GM12878 (cell line): ENCODE measurements at regions not wholly inside any gene's neighbourhood (a gene's known extent, or its start where the extent isn't known, plus 50 kb on each side); places are given as distances from the start of the nearest gene placed in this dataset.

Experiments used
- ATAC-seq: fragments of 200-7000 bp; cut with Tn5 transposase; 3 replicates; pipeline ENCODE4 v1.9.1; 2020; ENCODE audit warnings: mild to moderate bottlenecking, moderate library complexity
- BruUV-seq: library from RNA; stranded (reverse); fragments of 400-500 nt; replicated peaks from 2 replicates; lab custom pipeline; 2021; lab: Mats Ljungman, UMichigan
- CTCF ChIA-PET: fragments of 300-600 bp; sonication (Branson Sonifier 250); formaldehyde crosslinking; extraction: SDS; loops from one replicate; lab custom pipeline; 2021; ENCODE audit warnings: inconsistent platforms; lab: Yijun Ruan, JAX
- POLR2A ChIA-PET: fragments of 350-600 bp; formaldehyde crosslinking; extraction: SDS; loops from one replicate; lab custom pipeline; 2021; ENCODE audit warnings: inconsistent platforms; lab: Charles Lee
- RAD21 ChIA-PET: fragments of 300-600 bp; sonication (Branson Sonifier 250); formaldehyde crosslinking; loops from one replicate; lab custom pipeline; 2023; ENCODE audit warnings: antibody characterized with exemption; ENCODE audit not compliant: unreplicated experiment; lab: Charles Lee
- SMC1A ChIA-PET: fragments of 300-600 bp; sonication (Branson Sonifier 250); formaldehyde crosslinking; loops from one replicate; lab custom pipeline; 2023; ENCODE audit not compliant: unreplicated experiment, uncharacterized antibody; lab: Charles Lee
- DNase-seq: peaks from one replicate; pipeline ENCODE4 v3.0.0-alpha.2; 2011; ENCODE audit warnings: low read depth, low spot score
- FAIRE-seq: peaks from 3 replicates; lab custom pipeline; 2011; peaks lifted over from hg19 to GRCh38; lab: Jason Lieb, UNC
- H2AFZ ChIP-seq: 2 replicates; pipeline ENCODE4 v1.6.0; 2011; ENCODE audit warnings: low read depth, low read length, control low read depth; ENCODE audit not compliant: control insufficient read depth
- H3K27ac ChIP-seq: 2 replicates; pipeline ENCODE4 v1.5.1; 2011; ENCODE audit warnings: control low read depth; ENCODE audit not compliant: control insufficient read depth, insufficient read depth
- H3K27me3 ChIP-seq, 2 experiments: replicated peaks in 1 of 2; 2 replicates each; pipeline versions ENCODE4 v1.6.0 to v1.6.1; 2011; ENCODE audit warnings: low read length in 1 of 2; ENCODE audit not compliant: control insufficient read depth in 2 of 2, insufficient read depth in 2 of 2
- H3K36me3 ChIP-seq, 2 experiments: 2 replicates each; pipeline ENCODE4 v1.5.1; 2011; ENCODE audit warnings: low read length in 1 of 2; ENCODE audit not compliant: control insufficient read depth in 2 of 2, insufficient read depth in 2 of 2
- H3K4me1 ChIP-seq: 2 replicates; pipeline ENCODE4 v1.6.1; 2011; ENCODE audit warnings: mild to moderate bottlenecking, low read length, moderate library complexity, mixed read lengths; ENCODE audit not compliant: control insufficient read depth, insufficient read depth
- H3K4me2 ChIP-seq: 2 replicates; pipeline ENCODE4 v1.6.0; 2011; ENCODE audit warnings: control low read depth; ENCODE audit not compliant: control insufficient read depth, insufficient read depth
- H3K4me3 ChIP-seq: fragments of 200-600 bp; sonication (generic); 2 replicates; pipeline ENCODE4 v1.5.1; 2016
- H3K79me2 ChIP-seq: 2 replicates; pipeline ENCODE4 v1.6.0; 2011; ENCODE audit warnings: low read length; ENCODE audit not compliant: control insufficient read depth, insufficient read depth
- H3K9ac ChIP-seq: 2 replicates; pipeline ENCODE4 v1.8.0; 2011; ENCODE audit warnings: low read length, control low read depth, mixed read lengths; ENCODE audit not compliant: control insufficient read depth, insufficient read depth
- H3K9me3 ChIP-seq: replicated peaks from 3 replicates; pipeline ENCODE4 v1.5.1; 2011; ENCODE audit warnings: mild to moderate bottlenecking, low read length; ENCODE audit not compliant: control insufficient read depth, insufficient read depth
- H4K20me1 ChIP-seq: 2 replicates; pipeline ENCODE4 v1.6.0; 2011; ENCODE audit not compliant: control insufficient read depth, insufficient read depth
- ATF7 ChIP-seq: fragments of 450-650 bp; IDR thresholded peaks from 2 replicates; pipeline ENCODE4 v1.6.1; 2016; ENCODE audit warnings: low read depth, mild to moderate bottlenecking
- FOS ChIP-seq: IDR thresholded peaks from 3 replicates; pipeline ENCODE4 v1.6.1; 2011; ENCODE audit warnings: borderline replicate concordance; ENCODE audit not compliant: insufficient read length; ENCODE audit errors: extremely low read depth
- FOXK2 ChIP-seq: fragments of 450-650 bp; IDR thresholded peaks from 2 replicates; pipeline ENCODE4 v1.6.1; 2017; ENCODE audit warnings: mild to moderate bottlenecking, moderate library complexity
- GATAD2B ChIP-seq: fragments of 450-650 bp; conservative IDR thresholded peaks from 2 replicates; pipeline ENCODE4 v1.6.1; 2017; ENCODE audit warnings: low read depth, mild to moderate bottlenecking, moderate library complexity
- IKZF1 ChIP-seq: fragments of 450-650 bp; conservative IDR thresholded peaks from 2 replicates; pipeline ENCODE4 v1.6.1; 2017; ENCODE audit warnings: antibody characterized with exemption, mild to moderate bottlenecking
- JUNB ChIP-seq: IDR thresholded peaks from 2 replicates; pipeline ENCODE4 v1.6.1; 2016; ENCODE audit warnings: antibody characterized with exemption, mild to moderate bottlenecking
- MYB ChIP-seq: fragments of 150-350 bp; IDR thresholded peaks from 2 replicates; pipeline ENCODE4 v1.6.1; 2014; ENCODE audit warnings: mild to moderate bottlenecking, low read depth, low read length, borderline replicate concordance
- PAX5 ChIP-seq: IDR thresholded peaks from 2 replicates; pipeline ENCODE4 v1.6.1; 2011; ENCODE audit warnings: low read depth, low read length, borderline replicate concordance
- WGBS: methylation state at CpG from one replicate; pipeline ENCODE4 v1.1.6; 2016; ENCODE audit warnings: low lambda C conversion rate; ENCODE audit not compliant: insufficient replicate concordance, insufficient coverage; ENCODE audit errors: missing lambda C conversion rate; 5-methylcytosine and 5-hydroxymethylcytosine counted together
- in situ Hi-C: fragments of 300-500 bp; cut with MboI; formaldehyde crosslinking; loops from 9 replicates; pipeline ENCODE4 v1.14.3; 2018; ENCODE audit warnings: mixed read lengths
- intact Hi-C: fragments of 100-400 bp; cut with micrococcal nuclease; formaldehyde crosslinking; loops from one replicate; pipeline ENCODE4 v1.14.2; 2022; ENCODE audit not compliant: unreplicated experiment
- TF ChIP-seq, protein P1 (sequence below): fragments of 450-650 bp; IDR thresholded peaks from 2 replicates; pipeline ENCODE4 v1.6.1; 2017; ENCODE audit warnings: mild to moderate bottlenecking, moderate library complexity
- TF ChIP-seq, protein P2 (sequence below): IDR thresholded peaks from 2 replicates; pipeline ENCODE4 v1.6.1; 2011; ENCODE audit warnings: borderline replicate concordance, low read depth, mild to moderate bottlenecking, moderate library complexity, low read length; ENCODE audit not compliant: insufficient read depth, poor library complexity, severe bottlenecking
- TF ChIP-seq, protein P3 (sequence below): fragments of 450-650 bp; IDR thresholded peaks from 2 replicates; pipeline ENCODE4 v1.6.1; 2018; ENCODE audit warnings: mild to moderate bottlenecking, low read depth, moderate library complexity; ENCODE audit not compliant: partially characterized antibody
- TF ChIP-seq, protein P4 (sequence below): IDR thresholded peaks from 2 replicates; pipeline ENCODE4 v1.6.1; 2012; ENCODE audit warnings: low read depth, low read length, improper control_type of control experiment

DNA sequence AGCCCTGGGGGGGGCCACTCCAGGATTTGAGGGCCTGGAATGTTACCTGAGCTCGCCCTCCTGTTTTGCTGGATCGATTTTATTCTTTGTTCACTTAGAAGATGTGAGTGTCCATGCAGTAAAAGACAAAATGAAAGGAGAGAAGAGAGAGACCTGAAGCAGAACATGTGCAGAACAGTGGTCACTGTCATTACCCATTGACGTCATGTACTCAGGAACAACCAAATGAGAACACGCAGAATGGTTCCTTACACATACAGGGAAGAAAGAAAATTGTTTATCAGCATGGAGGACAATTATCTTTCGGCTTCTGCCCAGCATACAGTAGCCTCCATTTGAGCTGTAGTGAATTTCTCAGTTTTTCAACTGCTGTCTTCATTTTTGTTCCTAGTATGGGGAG is 258.1 kb downstream of the FNDC1 start (continued):
- TF ChIP-seq, protein P1, sequence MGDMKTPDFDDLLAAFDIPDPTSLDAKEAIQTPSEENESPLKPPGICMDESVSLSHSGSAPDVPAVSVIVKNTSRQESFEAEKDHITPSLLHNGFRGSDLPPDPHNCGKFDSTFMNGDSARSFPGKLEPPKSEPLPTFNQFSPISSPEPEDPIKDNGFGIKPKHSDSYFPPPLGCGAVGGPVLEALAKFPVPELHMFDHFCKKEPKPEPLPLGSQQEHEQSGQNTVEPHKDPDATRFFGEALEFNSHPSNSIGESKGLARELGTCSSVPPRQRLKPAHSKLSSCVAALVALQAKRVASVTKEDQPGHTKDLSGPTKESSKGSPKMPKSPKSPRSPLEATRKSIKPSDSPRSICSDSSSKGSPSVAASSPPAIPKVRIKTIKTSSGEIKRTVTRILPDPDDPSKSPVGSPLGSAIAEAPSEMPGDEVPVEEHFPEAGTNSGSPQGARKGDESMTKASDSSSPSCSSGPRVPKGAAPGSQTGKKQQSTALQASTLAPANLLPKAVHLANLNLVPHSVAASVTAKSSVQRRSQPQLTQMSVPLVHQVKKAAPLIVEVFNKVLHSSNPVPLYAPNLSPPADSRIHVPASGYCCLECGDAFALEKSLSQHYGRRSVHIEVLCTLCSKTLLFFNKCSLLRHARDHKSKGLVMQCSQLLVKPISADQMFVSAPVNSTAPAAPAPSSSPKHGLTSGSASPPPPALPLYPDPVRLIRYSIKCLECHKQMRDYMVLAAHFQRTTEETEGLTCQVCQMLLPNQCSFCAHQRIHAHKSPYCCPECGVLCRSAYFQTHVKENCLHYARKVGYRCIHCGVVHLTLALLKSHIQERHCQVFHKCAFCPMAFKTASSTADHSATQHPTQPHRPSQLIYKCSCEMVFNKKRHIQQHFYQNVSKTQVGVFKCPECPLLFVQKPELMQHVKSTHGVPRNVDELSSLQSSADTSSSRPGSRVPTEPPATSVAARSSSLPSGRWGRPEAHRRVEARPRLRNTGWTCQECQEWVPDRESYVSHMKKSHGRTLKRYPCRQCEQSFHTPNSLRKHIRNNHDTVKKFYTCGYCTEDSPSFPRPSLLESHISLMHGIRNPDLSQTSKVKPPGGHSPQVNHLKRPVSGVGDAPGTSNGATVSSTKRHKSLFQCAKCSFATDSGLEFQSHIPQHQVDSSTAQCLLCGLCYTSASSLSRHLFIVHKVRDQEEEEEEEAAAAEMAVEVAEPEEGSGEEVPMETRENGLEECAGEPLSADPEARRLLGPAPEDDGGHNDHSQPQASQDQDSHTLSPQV = no peak
- TF ChIP-seq, protein P2, sequence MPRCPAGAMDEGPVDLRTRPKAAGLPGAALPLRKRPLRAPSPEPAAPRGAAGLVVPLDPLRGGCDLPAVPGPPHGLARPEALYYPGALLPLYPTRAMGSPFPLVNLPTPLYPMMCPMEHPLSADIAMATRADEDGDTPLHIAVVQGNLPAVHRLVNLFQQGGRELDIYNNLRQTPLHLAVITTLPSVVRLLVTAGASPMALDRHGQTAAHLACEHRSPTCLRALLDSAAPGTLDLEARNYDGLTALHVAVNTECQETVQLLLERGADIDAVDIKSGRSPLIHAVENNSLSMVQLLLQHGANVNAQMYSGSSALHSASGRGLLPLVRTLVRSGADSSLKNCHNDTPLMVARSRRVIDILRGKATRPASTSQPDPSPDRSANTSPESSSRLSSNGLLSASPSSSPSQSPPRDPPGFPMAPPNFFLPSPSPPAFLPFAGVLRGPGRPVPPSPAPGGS = no peak

DNA sequence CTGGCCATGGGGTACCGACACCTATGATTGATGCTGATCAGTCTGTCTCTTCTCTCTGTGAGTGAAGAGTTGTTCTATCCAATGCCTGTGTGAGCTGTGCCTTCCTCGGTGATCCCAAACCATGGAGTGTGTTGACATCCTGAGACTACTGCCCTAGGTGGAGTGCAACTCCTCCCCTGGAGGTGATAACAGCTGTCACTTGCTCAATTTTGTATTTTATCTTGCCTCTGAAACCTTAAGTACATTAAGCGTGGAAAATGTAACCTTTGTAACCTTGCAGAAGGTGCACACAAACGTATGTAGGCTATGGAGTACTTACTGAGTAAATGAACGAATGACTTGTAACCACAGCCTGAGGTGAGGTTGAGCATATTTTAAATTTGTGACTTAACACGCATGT is 256.2 kb downstream of the FNDC1 start:
- RAD21 ChIA-PET = no interaction called here
- Histone ChIP-seq H3K9me3 (no peaks in the 10 kb centered on the region), H2AFZ (no peak overlapping the region), H3K9ac (no peak overlapping the region), H3K36me3 (no peaks in the 10 kb centered on the region), H3K27me3 (no peaks in the 10 kb centered on the region; a peak in 1 of 4 replicates), H3K4me1 (no peaks in the 10 kb centered on the region), H4K20me1 (no peaks in the 10 kb centered on the region), H3K4me2 (no peak overlapping the region), H3K27ac (no peak overlapping the region), H3K79me2 (no peaks in the 10 kb centered on the region), H3K4me3 (no peak overlapping the region)
- no peak for DNase-seq
- no peak for FAIRE-seq
- SMC1A ChIA-PET = no interaction called here
- CTCF ChIA-PET = no interaction called here
- intact Hi-C loops (no loop called here), in situ Hi-C loops (no loop called here)
- no peak for ATAC-seq
- no TSS peak for BruUV-seq
- POLR2A ChIA-PET = no interaction called here
- 21% methylated on average over 6 of the region's 6 CpGs for WGBS
- TF ChIP-seq FOXK2 = no peak
- TF ChIP-seq MYB = no peak
- TF ChIP-seq FOS = no peak
- no peak for TF ChIP-seq ATF7
- no peak for TF ChIP-seq GATAD2B
- no peak for TF ChIP-seq IKZF1
- no peak for TF ChIP-seq PAX5
- TF ChIP-seq, protein P3, sequence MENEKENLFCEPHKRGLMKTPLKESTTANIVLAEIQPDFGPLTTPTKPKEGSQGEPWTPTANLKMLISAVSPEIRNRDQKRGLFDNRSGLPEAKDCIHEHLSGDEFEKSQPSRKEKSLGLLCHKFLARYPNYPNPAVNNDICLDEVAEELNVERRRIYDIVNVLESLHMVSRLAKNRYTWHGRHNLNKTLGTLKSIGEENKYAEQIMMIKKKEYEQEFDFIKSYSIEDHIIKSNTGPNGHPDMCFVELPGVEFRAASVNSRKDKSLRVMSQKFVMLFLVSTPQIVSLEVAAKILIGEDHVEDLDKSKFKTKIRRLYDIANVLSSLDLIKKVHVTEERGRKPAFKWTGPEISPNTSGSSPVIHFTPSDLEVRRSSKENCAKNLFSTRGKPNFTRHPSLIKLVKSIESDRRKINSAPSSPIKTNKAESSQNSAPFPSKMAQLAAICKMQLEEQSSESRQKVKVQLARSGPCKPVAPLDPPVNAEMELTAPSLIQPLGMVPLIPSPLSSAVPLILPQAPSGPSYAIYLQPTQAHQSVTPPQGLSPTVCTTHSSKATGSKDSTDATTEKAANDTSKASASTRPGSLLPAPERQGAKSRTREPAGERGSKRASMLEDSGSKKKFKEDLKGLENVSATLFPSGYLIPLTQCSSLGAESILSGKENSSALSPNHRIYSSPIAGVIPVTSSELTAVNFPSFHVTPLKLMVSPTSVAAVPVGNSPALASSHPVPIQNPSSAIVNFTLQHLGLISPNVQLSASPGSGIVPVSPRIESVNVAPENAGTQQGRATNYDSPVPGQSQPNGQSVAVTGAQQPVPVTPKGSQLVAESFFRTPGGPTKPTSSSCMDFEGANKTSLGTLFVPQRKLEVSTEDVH = no peak
- TF ChIP-seq JUNB = no peak
- TF ChIP-seq, protein P4, sequence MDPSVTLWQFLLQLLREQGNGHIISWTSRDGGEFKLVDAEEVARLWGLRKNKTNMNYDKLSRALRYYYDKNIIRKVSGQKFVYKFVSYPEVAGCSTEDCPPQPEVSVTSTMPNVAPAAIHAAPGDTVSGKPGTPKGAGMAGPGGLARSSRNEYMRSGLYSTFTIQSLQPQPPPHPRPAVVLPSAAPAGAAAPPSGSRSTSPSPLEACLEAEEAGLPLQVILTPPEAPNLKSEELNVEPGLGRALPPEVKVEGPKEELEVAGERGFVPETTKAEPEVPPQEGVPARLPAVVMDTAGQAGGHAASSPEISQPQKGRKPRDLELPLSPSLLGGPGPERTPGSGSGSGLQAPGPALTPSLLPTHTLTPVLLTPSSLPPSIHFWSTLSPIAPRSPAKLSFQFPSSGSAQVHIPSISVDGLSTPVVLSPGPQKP = no peak
